OCI-LY1 (cell line): ENCODE measurements at regions not wholly inside any gene's neighbourhood (a gene's known extent, or its start where the extent isn't known, plus 50 kb on each side); places are given as distances from the start of the nearest gene placed in this dataset.

Experiments used
- H2AFZ ChIP-seq: fragments of 200-600 bp; sonication (generic), shearing (Covaris generic); 2 replicates; pipeline ENCODE4 v1.6.0; 2014; ENCODE audit warnings: antibody characterized with exemption, mild to moderate bottlenecking, low read length
- H3F3A ChIP-seq: fragments of 200-600 bp; sonication (generic), shearing (Covaris generic); 2 replicates; pipeline ENCODE4 v1.6.0; 2014; ENCODE audit warnings: mild to moderate bottlenecking, antibody characterized with exemption, low read length, moderate library complexity; ENCODE audit not compliant: insufficient read depth
- H3K27ac ChIP-seq: fragments of 200-600 bp; sonication (generic); 2 replicates; pipeline ENCODE4 v1.5.1; 2014; ENCODE audit warnings: low read length, mixed run types, mild to moderate bottlenecking, low read depth; ENCODE audit not compliant: poor library complexity, severe bottlenecking
- H3K27me3 ChIP-seq: fragments of 200-600 bp; sonication (generic); 2 replicates; pipeline ENCODE4 v1.6.0; 2014; ENCODE audit warnings: antibody characterized with exemption, mild to moderate bottlenecking, low read length, moderate library complexity; ENCODE audit not compliant: insufficient read depth
- H3K36me3 ChIP-seq: fragments of 200-600 bp; sonication (generic); 2 replicates; pipeline ENCODE4 v1.6.1; 2014; ENCODE audit warnings: mild to moderate bottlenecking, antibody characterized with exemption, low read length, moderate library complexity, mixed read lengths; ENCODE audit not compliant: insufficient read depth
- H3K4me1 ChIP-seq: fragments of 200-600 bp; sonication (generic); 2 replicates; pipeline ENCODE4 v1.5.1; 2014; ENCODE audit warnings: mild to moderate bottlenecking, low read length, moderate library complexity; ENCODE audit not compliant: insufficient read depth, severe bottlenecking
- H3K4me2 ChIP-seq: fragments of 200-600 bp; sonication (generic), shearing (Covaris generic); 2 replicates; pipeline ENCODE4 v1.6.1; 2014; ENCODE audit warnings: low read length
- H3K4me3 ChIP-seq: fragments of 200-600 bp; sonication (generic); 2 replicates; pipeline ENCODE4 v1.5.1; 2014; ENCODE audit warnings: low read length, low read depth, mild to moderate bottlenecking, mixed read lengths; ENCODE audit not compliant: poor library complexity, severe bottlenecking
- H3K79me2 ChIP-seq: fragments of 200-600 bp; shearing (Covaris generic); 2 replicates; pipeline ENCODE4 v1.6.1; 2016; ENCODE audit warnings: mixed run types, low read length, mixed read lengths; ENCODE audit not compliant: insufficient read depth
- H3K9ac ChIP-seq: fragments of 200-600 bp; sonication (generic), shearing (Covaris generic); 2 replicates; pipeline ENCODE4 v1.6.1; 2014; ENCODE audit warnings: mild to moderate bottlenecking, low read length, mixed read lengths
- H3K9me2 ChIP-seq: fragments of 200-600 bp; sonication (generic), shearing (Covaris generic); 2 replicates; pipeline ENCODE4 v1.6.1; 2014; ENCODE audit warnings: low read depth, mild to moderate bottlenecking, low read length, mixed read lengths
- H3K9me3 ChIP-seq: fragments of 200-600 bp; shearing (Covaris generic); 2 replicates; pipeline ENCODE4 v1.6.1; 2014; ENCODE audit warnings: low read length, mixed read lengths
- H4K20me1 ChIP-seq: fragments of 200-600 bp; sonication (generic), shearing (Covaris generic); 2 replicates; pipeline ENCODE4 v1.6.0; 2016; ENCODE audit warnings: mild to moderate bottlenecking, low read length; ENCODE audit not compliant: insufficient read depth
- EZH2 ChIP-seq: fragments of 200-600 bp; sonication (generic), shearing (Covaris generic); IDR thresholded peaks from 2 replicates; pipeline ENCODE4 v1.8.0; 2017; ENCODE audit warnings: borderline replicate concordance, mixed run types, mild to moderate bottlenecking, antibody characterized with exemption, low read length, moderate library complexity, mixed read lengths
- TF ChIP-seq, protein P1 (sequence below): fragments of 200-600 bp; sonication (generic), shearing (Covaris generic); IDR thresholded peaks from 2 replicates; pipeline ENCODE4 v1.5.1; 2017; ENCODE audit warnings: mild to moderate bottlenecking, antibody characterized with exemption, low read length, moderate library complexity, mixed read lengths

DNA sequence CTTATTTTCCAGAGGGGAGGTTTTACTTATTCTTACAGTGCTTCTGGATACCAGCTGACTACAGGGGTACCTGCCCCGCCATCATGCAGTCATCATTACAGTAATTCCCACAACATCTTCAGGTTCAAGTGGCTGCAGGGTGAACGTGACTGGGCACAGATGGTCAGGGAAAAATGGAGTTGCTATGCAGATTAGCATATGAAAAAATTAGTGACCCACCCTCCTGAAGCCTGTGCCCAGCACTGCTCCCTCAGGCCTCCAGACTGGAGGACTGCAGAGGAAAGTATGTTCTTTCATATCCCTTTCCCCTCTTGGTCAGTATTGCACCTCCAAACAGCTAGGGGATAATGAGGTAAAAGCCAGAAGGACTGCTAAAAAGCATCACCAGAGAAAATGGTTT, 937.9 kb downstream of the TUSC7 start:
- no peak for TF ChIP-seq EZH2
- TF ChIP-seq, protein P1, sequence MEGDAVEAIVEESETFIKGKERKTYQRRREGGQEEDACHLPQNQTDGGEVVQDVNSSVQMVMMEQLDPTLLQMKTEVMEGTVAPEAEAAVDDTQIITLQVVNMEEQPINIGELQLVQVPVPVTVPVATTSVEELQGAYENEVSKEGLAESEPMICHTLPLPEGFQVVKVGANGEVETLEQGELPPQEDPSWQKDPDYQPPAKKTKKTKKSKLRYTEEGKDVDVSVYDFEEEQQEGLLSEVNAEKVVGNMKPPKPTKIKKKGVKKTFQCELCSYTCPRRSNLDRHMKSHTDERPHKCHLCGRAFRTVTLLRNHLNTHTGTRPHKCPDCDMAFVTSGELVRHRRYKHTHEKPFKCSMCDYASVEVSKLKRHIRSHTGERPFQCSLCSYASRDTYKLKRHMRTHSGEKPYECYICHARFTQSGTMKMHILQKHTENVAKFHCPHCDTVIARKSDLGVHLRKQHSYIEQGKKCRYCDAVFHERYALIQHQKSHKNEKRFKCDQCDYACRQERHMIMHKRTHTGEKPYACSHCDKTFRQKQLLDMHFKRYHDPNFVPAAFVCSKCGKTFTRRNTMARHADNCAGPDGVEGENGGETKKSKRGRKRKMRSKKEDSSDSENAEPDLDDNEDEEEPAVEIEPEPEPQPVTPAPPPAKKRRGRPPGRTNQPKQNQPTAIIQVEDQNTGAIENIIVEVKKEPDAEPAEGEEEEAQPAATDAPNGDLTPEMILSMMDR: no peak
- H3K9me2 ChIP-seq: no peaks in the 10 kb centered on the region
- H3K27ac ChIP-seq: no peak overlapping the region

DNA sequence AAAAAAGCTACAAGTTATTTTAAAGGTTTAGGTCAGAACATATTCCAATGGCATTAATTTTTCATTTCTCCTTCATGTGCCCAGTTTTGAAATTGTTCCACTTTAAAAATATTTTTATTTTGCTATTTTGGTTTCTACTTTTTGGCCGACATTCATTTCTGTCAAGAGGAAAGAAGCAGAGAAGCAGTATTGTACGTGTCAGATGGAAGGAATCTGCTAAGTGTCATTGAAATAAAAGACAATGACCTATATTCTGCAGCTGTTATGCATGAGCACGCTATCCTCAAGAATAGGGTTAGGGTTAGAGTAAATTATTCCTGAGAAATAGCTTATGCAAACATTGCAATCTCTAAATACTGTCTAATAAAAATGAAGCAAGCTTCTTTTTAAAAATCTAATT, 941.7 kb downstream of the TUSC7 start:
- Histone ChIP-seq H3K9me2 (no peaks in the 10 kb centered on the region), H2AFZ (no peak overlapping the region), H3K9ac (no peak overlapping the region), H3F3A (no peaks in the 10 kb centered on the region), H3K27ac (no peak overlapping the region), H3K27me3 (no peaks in the 10 kb centered on the region), H3K4me2 (no peak overlapping the region), H3K4me3 (no peak overlapping the region), H3K4me1 (no peaks in the 10 kb centered on the region), H4K20me1 (no peaks in the 10 kb centered on the region), H3K36me3 (no peaks in the 10 kb centered on the region), H3K79me2 (no peaks in the 10 kb centered on the region), H3K9me3 (no peaks in the 10 kb centered on the region)
- TF ChIP-seq EZH2: no peak
- TF ChIP-seq, protein P1: no peak

More for the DNA sequence above, 937.9 kb downstream of the TUSC7 start:
- H3K27me3 ChIP-seq: no peaks in the 10 kb centered on the region
- no peak overlapping the region for H2AFZ ChIP-seq
- no peaks in the 10 kb centered on the region for H3K9me3 ChIP-seq
- no peak overlapping the region for H3K4me3 ChIP-seq
- H3F3A ChIP-seq: no peaks in the 10 kb centered on the region
- H3K4me1 ChIP-seq: no peaks in the 10 kb centered on the region
- no peaks in the 10 kb centered on the region for H3K36me3 ChIP-seq
- no peak overlapping the region for H3K4me2 ChIP-seq
- no peaks in the 10 kb centered on the region for H3K79me2 ChIP-seq
- H3K9ac ChIP-seq: no peak overlapping the region
- H4K20me1 ChIP-seq: no peaks in the 10 kb centered on the region

DNA sequence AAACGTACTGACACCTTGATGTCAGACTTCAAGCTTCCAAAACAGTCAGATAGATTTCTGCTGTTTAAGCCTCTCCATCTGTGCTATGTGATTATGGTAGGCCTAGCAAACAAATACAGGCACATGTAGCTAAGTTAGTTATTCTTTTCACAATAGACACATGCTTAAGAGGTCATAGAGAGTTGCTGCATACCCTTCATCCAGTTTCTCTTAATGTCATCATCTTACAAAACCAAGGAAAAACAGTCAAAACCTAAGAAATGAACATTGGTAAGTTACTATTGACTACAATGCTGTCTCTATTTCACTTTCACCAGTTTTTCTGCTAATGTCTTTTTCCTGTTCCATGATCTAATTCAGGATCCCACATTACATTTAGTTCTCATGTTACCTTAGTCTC, 946.8 kb downstream of the TUSC7 start:
- H3K9ac ChIP-seq: no peak overlapping the region
- no peaks in the 10 kb centered on the region for H3K27me3 ChIP-seq
- no peak overlapping the region for H2AFZ ChIP-seq
- no peaks in the 10 kb centered on the region for H3K9me3 ChIP-seq
- H3K4me3 ChIP-seq: no peak overlapping the region
- H3K4me1 ChIP-seq: no peaks in the 10 kb centered on the region
- no peaks in the 10 kb centered on the region for H3K36me3 ChIP-seq
- H3K79me2 ChIP-seq: no peaks in the 10 kb centered on the region
- no peaks in the 10 kb centered on the region for H3F3A ChIP-seq
- no peak overlapping the region for H3K4me2 ChIP-seq
- TF ChIP-seq, protein P1: no peak
- TF ChIP-seq EZH2: no peak
- H4K20me1 ChIP-seq: no peaks in the 10 kb centered on the region
- no peak overlapping the region for H3K27ac ChIP-seq
- no peaks in the 10 kb centered on the region for H3K9me2 ChIP-seq
